ENCODE measurements at regions not wholly inside any gene's neighbourhood (a gene's known extent, or its start where the extent isn't known, plus 50 kb on each side); places are given as distances from the start of the nearest gene placed in this dataset.

DNA sequence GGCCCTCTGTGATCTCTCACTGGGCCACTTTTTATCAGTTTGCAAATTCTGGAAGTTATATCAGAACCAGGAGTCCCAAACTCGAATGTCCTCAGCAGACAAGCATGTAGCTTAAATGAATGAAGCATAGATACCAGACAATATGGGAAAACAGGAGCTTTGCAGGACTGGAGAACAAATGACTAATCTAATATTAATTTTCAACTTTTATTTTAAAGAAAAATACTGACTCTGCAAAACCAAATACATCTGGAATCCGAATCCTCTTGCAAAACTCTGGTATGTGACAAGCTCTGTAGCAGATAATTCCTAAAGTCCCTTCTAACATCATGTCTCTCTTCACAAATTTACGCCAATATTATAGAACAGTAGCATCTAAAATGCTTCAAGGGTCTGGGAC lies 427.4 kb downstream of the TTLL7 start:
- H3K9me3 ChIP-seq: no peaks in the 10 kb centered on the region

GRCh38 chr1:83561346-83561745 lies 437.6 kb downstream of the TTLL7 start:
- no peak overlapping the region for H3K27ac ChIP-seq
- no peaks in the 10 kb centered on the region for H3K4me1 ChIP-seq
- DNase-seq: no peak
- intact Hi-C loops (cut with DNase I; ENCODE audit: low total_unique reads): no loop called here
- no peaks in the 10 kb centered on the region for H3K9me3 ChIP-seq
- no peaks in the 10 kb centered on the region for H3K36me3 ChIP-seq
- TF ChIP-seq, protein P1, sequence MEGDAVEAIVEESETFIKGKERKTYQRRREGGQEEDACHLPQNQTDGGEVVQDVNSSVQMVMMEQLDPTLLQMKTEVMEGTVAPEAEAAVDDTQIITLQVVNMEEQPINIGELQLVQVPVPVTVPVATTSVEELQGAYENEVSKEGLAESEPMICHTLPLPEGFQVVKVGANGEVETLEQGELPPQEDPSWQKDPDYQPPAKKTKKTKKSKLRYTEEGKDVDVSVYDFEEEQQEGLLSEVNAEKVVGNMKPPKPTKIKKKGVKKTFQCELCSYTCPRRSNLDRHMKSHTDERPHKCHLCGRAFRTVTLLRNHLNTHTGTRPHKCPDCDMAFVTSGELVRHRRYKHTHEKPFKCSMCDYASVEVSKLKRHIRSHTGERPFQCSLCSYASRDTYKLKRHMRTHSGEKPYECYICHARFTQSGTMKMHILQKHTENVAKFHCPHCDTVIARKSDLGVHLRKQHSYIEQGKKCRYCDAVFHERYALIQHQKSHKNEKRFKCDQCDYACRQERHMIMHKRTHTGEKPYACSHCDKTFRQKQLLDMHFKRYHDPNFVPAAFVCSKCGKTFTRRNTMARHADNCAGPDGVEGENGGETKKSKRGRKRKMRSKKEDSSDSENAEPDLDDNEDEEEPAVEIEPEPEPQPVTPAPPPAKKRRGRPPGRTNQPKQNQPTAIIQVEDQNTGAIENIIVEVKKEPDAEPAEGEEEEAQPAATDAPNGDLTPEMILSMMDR (IDR thresholded peaks at IDR 0.05): no peak
- TF ChIP-seq POLR2A (IDR thresholded peaks at IDR 0.05): no peak
- no peak overlapping the region for H3K4me3 ChIP-seq
- no peaks in the 10 kb centered on the region for H3K27me3 ChIP-seq

More for the DNA sequence above, 427.4 kb downstream of the TTLL7 start:
- Histone ChIP-seq H3K36me3 (no peaks in the 10 kb centered on the region), H3K4me3 (no peak overlapping the region), H3K4me1 (no peaks in the 10 kb centered on the region), H3K27me3 (no peaks in the 10 kb centered on the region), H3K27ac (no peak overlapping the region)
- intact Hi-C loops (cut with DNase I; ENCODE audit: low total_unique reads): no loop called here
- TF ChIP-seq, protein P1 (IDR thresholded peaks at IDR 0.05): no peak
- TF ChIP-seq POLR2A (IDR thresholded peaks at IDR 0.05): no peak
- no peak for DNase-seq

GRCh38 chr1:83559129-83559840 lies 439.6 kb downstream of the TTLL7 start:
- no peaks in the 10 kb centered on the region for H3K36me3 ChIP-seq
- DNase-seq: no peak
- no peak overlapping the region for H3K4me3 ChIP-seq
- H3K27me3 ChIP-seq: no peaks in the 10 kb centered on the region
- intact Hi-C loops (cut with DNase I; ENCODE audit: low total_unique reads): no loop called here
- no peaks in the 10 kb centered on the region for H3K9me3 ChIP-seq
- TF ChIP-seq POLR2A (IDR thresholded peaks at IDR 0.05): no peak
- TF ChIP-seq, protein P1 (IDR thresholded peaks at IDR 0.05): no peak
- no peak overlapping the region for H3K27ac ChIP-seq
- H3K4me1 ChIP-seq: no peaks in the 10 kb centered on the region

DNA sequence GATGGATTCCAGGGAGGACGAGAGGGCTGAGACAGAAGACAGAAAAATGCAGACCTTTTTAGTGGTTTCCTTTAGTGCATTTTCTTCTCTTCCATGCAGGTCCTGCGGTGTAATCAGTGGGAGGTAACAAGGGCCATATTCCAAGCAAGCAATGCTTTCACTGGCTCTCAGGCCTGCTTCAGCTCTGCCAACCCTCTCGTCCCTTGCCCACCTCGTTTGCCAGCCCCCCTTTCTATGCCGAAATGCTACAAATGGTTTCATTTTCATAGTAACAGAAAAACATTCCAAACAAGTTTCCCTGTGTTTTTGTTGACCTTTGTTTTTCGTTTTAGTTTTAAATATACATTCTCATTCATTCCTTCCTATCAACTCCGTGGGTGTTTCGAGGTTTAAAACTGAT lies 443.1 kb downstream of the TTLL7 start:
- no peaks in the 10 kb centered on the region for H3K9me3 ChIP-seq
- TF ChIP-seq, protein P1 (IDR thresholded peaks at IDR 0.05): no peak
- no peak for TF ChIP-seq POLR2A (IDR thresholded peaks at IDR 0.05)
- intact Hi-C loops (cut with DNase I; ENCODE audit: low total_unique reads): no loop called here
- no peaks in the 10 kb centered on the region for H3K27me3 ChIP-seq
- no peaks in the 10 kb centered on the region for H3K36me3 ChIP-seq
- H3K27ac ChIP-seq: no peak overlapping the region
- no peaks in the 10 kb centered on the region for H3K4me1 ChIP-seq
- no peak overlapping the region for H3K4me3 ChIP-seq
- DNase-seq: no peak

DNA sequence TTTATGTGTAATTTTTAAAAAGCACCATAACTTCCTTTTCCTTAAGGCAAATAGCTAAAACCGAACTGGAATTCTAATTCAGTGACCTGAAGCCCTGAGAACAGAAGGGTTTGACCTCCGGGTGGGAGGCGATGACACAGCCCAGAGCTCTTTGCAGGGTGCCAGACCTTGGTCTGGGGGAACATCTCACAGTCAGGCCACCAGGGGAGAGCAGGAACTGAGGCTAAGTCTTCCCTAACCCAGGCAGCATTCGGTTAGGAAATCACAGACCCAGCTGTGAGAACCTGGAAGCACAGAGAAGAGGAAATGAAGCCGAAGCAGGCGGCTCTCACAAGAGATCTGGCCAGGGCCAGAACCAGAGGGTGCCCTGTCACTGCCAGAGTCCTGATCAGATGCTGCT lies 444.8 kb downstream of the TTLL7 start:
- H3K27ac ChIP-seq: no peak overlapping the region
- no peak for TF ChIP-seq POLR2A (IDR thresholded peaks at IDR 0.05)
- TF ChIP-seq, protein P1 (IDR thresholded peaks at IDR 0.05): no peak

More for the DNA sequence above, 444.8 kb downstream of the TTLL7 start:
- H3K9me3 ChIP-seq: no peaks in the 10 kb centered on the region
- H3K4me3 ChIP-seq: no peak overlapping the region
- no peak for DNase-seq
- no peaks in the 10 kb centered on the region for H3K4me1 ChIP-seq
- intact Hi-C loops (cut with DNase I; ENCODE audit: low total_unique reads): no loop called here
- no peaks in the 10 kb centered on the region for H3K27me3 ChIP-seq
- no peaks in the 10 kb centered on the region for H3K36me3 ChIP-seq

Data from uterus (tissue), 3 donors.